ENCODE measurements at regions not wholly inside any gene's neighbourhood (a gene's known extent, or its start where the extent isn't known, plus 50 kb on each side); places are given as distances from the start of the nearest gene placed in this dataset.

DNA sequence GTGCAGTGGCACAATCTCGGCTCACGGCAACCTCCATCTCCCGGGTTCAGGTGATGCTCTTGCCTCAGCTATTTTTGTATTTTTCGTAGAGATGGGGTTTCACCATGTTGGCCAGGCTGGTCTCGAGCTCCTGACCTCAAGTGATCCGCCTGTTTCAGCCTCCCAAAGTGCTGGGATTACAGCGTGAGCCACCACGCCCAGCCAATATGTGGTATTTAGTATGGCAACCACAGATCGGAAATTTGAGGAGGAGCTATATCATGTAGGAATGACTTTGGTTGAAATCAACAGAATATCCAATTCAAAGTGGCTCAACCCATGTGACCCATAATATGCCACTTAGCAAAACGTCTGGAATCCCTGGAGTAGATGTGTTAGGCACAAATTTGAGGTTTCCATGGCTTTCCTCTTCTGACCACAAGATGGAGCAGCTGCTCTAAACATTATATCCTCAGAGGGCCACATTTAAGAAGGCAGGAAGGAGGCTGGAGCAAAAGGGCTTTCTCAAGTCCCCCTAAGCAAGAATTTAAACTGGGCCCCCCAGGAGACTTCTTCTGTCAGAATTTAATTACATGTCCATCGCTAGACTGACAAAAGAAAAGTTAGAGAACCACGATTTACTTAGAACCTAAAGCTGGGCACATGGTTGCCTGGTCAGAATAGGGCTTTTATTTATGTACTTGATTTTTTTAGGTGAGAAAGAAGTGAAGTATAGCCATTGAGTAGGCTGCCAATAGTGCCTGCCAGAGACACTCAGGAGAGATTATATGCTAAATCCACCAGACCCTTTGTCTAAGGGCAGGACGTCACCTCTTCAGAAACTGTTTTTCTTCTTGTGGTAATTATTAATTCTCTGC lies 49.6 kb upstream of the ITSN2 start:
- no peak overlapping the region for H3K27ac ChIP-seq (ENCODE audit: low read length)
- peaks cover 14% of the 10 kb centered on the region for H3K4me1 ChIP-seq (ENCODE audit: low read length)
- H4K20me1 ChIP-seq (ENCODE audit: insufficient read depth, low read depth, low read length): no peaks in the 10 kb centered on the region
- no peak overlapping the region for H3K4me2 ChIP-seq (ENCODE audit: low read depth, low read length, poor library complexity, severe bottlenecking)
- DNase-seq: peak; percentile 87
- H3K79me2 ChIP-seq (ENCODE audit: low read length): no peaks in the 10 kb centered on the region
- H3K9ac ChIP-seq (ENCODE audit: low read length): no peak overlapping the region
- peak overlapping the region; percentile 38; the same call in 1 of the 2 replicates for H2AFZ ChIP-seq (ENCODE audit: low read length)
- no peaks in the 10 kb centered on the region for H3K27me3 ChIP-seq (ENCODE audit: low read length)
- no peaks in the 10 kb centered on the region for H3K36me3 ChIP-seq (ENCODE audit: insufficient read depth, low read length)
- H3K4me3 ChIP-seq (ENCODE audit: low read length): no peak overlapping the region
- no peaks in the 10 kb centered on the region for H3K9me3 ChIP-seq (ENCODE audit: low read length)
- H3K9me2 ChIP-seq (replicated peaks; ENCODE audit: insufficient read depth, low read length): no peaks in the 10 kb centered on the region

All from Karpas-422 (cell line).